Nephron progenitor cell (in vitro differentiated cells): ENCODE measurements at regions not wholly inside any gene's neighbourhood (a gene's known extent, or its start where the extent isn't known, plus 50 kb on each side); places are given as distances from the start of the nearest gene placed in this dataset.

Source experiments
- DNase-seq: peaks from one replicate; pipeline ENCODE4 v3.0.0; 2021
- H3K27ac Mint-ChIP-seq: 2 replicates; pipeline ENCODE4 v1.8.0; 2021; ENCODE audit warnings: mild to moderate bottlenecking, moderate library complexity, mixed read lengths
- H3K27me3 Mint-ChIP-seq: 2 replicates; pipeline ENCODE4 v1.8.0; 2021; ENCODE audit warnings: mild to moderate bottlenecking, low read depth, mixed read lengths; ENCODE audit not compliant: poor library complexity
- H3K36me3 Mint-ChIP-seq: 2 replicates; pipeline ENCODE4 v1.8.0; 2021; ENCODE audit warnings: low read depth, mixed read lengths
- H3K4me1 Mint-ChIP-seq: 2 replicates; pipeline ENCODE4 v1.8.0; 2021; ENCODE audit warnings: mixed read lengths
- H3K4me3 Mint-ChIP-seq: 2 replicates; pipeline ENCODE4 v1.8.0; 2021; ENCODE audit warnings: mild to moderate bottlenecking, moderate library complexity, mixed read lengths
- H3K9me3 Mint-ChIP-seq: 2 replicates; pipeline ENCODE4 v1.8.0; 2021; ENCODE audit warnings: mild to moderate bottlenecking, moderate library complexity, mixed read lengths
- TF ChIP-seq, protein P1 (sequence below): fragments of 200-600 bp; sonication (generic); IDR thresholded peaks from 2 replicates; pipeline ENCODE4 v1.5.0; 2021; ENCODE audit warnings: antibody characterized with exemption

DNA sequence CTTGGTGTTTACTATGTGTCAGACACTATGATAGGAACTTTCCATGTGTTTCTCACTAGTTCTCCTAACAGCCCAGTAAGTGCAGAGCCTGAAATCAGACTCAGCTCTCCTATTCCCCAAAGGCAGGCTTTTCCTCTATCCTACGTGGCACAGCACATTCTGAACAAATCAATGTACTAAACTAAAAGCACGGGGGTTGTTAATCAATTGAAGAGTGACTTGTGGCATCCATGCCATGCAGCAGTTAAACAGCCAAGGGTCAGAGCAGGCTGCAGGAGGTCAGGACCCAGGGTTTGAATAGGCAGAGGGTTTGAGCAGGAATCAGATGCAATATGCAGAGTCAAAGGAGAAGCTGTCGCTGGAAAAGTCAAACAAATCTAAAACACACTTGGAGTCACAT, 289.7 kb upstream of the LDB2 start:
- DNase-seq, result peak; percentile 46
- H3K4me1 Mint-ChIP-seq, result peaks cover 45% of the 10 kb centered on the region
- peaks cover 37% of the 10 kb centered on the region for H3K9me3 Mint-ChIP-seq
- H3K36me3 Mint-ChIP-seq, result peaks cover 23% of the 10 kb centered on the region
- H3K4me3 Mint-ChIP-seq, result peak overlapping the region; percentile 10
- peak overlapping the region; percentile 89 for H3K27ac Mint-ChIP-seq
- H3K27me3 Mint-ChIP-seq, result no peaks in the 10 kb centered on the region
- TF ChIP-seq, protein P1, sequence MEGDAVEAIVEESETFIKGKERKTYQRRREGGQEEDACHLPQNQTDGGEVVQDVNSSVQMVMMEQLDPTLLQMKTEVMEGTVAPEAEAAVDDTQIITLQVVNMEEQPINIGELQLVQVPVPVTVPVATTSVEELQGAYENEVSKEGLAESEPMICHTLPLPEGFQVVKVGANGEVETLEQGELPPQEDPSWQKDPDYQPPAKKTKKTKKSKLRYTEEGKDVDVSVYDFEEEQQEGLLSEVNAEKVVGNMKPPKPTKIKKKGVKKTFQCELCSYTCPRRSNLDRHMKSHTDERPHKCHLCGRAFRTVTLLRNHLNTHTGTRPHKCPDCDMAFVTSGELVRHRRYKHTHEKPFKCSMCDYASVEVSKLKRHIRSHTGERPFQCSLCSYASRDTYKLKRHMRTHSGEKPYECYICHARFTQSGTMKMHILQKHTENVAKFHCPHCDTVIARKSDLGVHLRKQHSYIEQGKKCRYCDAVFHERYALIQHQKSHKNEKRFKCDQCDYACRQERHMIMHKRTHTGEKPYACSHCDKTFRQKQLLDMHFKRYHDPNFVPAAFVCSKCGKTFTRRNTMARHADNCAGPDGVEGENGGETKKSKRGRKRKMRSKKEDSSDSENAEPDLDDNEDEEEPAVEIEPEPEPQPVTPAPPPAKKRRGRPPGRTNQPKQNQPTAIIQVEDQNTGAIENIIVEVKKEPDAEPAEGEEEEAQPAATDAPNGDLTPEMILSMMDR, result no peak

DNA sequence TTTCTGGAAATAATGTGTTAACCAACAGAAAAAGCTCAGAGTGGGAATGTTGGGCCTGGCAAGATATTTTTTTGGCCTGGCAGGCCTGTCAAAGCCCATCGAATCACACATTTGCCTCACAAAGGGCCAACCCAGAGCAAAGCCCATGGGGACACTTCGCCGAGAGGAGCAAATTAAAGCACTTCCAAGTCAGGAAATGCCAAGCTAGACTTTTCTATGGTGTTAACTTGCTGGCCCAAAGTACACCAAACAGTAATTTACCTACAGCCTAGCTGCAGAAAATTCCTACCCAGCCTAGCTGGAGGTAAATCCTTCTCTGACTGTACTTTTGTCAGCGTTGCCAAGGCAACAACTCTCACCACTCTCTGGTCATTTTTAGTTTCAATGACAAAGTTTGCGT, 288.6 kb upstream of the LDB2 start:
- H3K27me3 Mint-ChIP-seq, result no peaks in the 10 kb centered on the region
- peaks cover 28% of the 10 kb centered on the region for H3K9me3 Mint-ChIP-seq
- no peak for DNase-seq
- peaks cover 23% of the 10 kb centered on the region for H3K36me3 Mint-ChIP-seq
- no peak overlapping the region for H3K4me3 Mint-ChIP-seq
- peak overlapping the region; percentile 68 for H3K27ac Mint-ChIP-seq
- peaks cover 50% of the 10 kb centered on the region for H3K4me1 Mint-ChIP-seq
- TF ChIP-seq, protein P1, result no peak

DNA sequence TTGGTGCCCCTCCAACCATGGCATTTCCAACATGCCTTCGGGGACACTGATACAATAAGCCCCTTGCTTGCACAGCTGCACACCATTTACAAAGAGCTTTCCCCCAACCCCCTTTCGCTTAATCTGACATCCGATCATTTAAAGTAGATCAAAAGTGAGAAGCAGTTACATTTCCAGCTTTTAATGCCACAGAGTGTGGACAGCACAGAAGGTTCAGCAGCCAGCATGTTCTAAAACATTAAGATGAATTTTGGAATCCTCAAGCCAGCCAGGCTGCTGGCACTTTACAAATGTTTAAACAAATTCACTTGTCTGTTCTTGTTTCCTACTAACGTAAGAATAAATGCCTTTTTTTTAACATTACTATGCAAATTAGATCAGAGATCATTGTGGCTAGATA, 284.4 kb upstream of the LDB2 start:
- DNase-seq, result no peak
- Mint-ChIP-seq H3K36me3 (no peaks in the 10 kb centered on the region), H3K4me3 (no peak overlapping the region), H3K27ac (no peak overlapping the region), H3K27me3 (no peaks in the 10 kb centered on the region), H3K4me1 (peaks cover 29% of the 10 kb centered on the region), H3K9me3 (no peaks in the 10 kb centered on the region)
- TF ChIP-seq, protein P1, result no peak

DNA sequence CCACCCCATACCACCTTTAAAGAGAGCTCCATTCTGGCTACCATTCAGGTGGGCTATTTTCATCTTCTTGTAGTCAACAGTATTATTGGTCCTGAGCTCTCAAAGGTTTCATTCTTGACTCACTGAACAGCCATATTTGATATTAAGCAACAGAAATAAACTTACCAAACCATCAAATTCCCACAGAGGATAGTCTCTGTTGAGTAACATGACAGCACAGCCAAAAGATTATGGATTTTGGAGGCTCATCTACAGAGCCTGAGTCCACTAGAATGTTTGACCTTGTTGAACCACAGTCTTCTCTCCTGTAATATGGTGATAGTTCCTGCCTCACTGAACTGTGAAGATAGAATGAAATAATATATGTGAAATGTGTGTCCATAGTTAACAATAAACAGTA, 276.3 kb upstream of the LDB2 start:
- Mint-ChIP-seq H3K36me3 (no peaks in the 10 kb centered on the region), H3K27me3 (peaks cover 3% of the 10 kb centered on the region), H3K4me3 (no peak overlapping the region), H3K27ac (no peak overlapping the region), H3K4me1 (peaks cover 21% of the 10 kb centered on the region), H3K9me3 (no peaks in the 10 kb centered on the region)
- DNase-seq, result no peak
- TF ChIP-seq, protein P1, result no peak

DNA sequence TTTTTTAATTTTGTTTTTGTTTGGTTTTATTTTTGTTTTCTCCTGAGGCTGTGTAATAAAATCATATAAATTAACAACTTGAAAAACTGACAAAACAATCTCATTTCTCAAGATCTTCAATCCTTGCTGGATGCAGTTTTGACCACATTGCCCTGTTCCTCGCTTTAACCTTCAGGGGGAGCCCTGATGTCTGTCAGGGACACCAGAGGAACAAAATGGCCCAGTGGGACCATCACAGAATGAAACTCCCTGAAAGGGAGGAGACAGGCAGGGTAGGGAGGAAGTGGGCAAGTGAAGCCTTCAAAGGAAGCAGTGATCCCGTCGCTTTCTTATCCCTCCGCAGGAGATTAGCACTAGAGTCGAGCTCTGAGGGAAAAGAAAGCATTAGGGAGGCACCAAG, 274.9 kb upstream of the LDB2 start:
- no peaks in the 10 kb centered on the region for H3K9me3 Mint-ChIP-seq
- H3K4me3 Mint-ChIP-seq, result no peak overlapping the region
- TF ChIP-seq, protein P1, result peak; percentile 36
- no peaks in the 10 kb centered on the region for H3K36me3 Mint-ChIP-seq
- H3K27ac Mint-ChIP-seq, result peak overlapping the region; percentile 49
- H3K27me3 Mint-ChIP-seq, result peaks cover 3% of the 10 kb centered on the region
- H3K4me1 Mint-ChIP-seq, result peaks cover 35% of the 10 kb centered on the region
- peak; percentile 20 for DNase-seq

DNA sequence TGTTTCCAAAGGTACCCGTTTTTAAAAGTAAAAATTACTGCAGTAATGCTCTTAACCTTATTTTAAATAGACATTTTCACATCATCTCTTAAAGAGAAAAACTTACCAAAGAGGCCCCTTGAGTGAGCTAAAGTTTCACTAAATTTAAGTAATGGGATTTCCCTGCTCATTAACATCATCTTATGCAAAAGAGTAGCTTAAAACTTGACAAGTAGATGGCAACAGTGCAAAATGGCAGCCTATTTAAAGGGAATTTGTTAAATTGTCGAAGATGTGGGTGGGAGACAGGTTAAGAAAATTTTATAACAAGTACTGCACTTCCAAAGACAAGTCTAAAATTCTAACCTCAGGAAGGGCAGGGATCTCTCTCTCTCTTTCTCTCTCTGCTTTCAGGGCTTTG, 271.7 kb upstream of the LDB2 start:
- Mint-ChIP-seq H3K27me3 (peaks cover 3% of the 10 kb centered on the region), H3K4me3 (no peak overlapping the region), H3K36me3 (no peaks in the 10 kb centered on the region), H3K4me1 (peaks cover 44% of the 10 kb centered on the region), H3K9me3 (no peaks in the 10 kb centered on the region), H3K27ac (peak overlapping the region; percentile 54)
- TF ChIP-seq, protein P1, result no peak
- no peak for DNase-seq
